ENCODE measurements at regions not wholly inside any gene's neighbourhood (a gene's known extent, or its start where the extent isn't known, plus 50 kb on each side); places are given as distances from the start of the nearest gene placed in this dataset.

DNA sequence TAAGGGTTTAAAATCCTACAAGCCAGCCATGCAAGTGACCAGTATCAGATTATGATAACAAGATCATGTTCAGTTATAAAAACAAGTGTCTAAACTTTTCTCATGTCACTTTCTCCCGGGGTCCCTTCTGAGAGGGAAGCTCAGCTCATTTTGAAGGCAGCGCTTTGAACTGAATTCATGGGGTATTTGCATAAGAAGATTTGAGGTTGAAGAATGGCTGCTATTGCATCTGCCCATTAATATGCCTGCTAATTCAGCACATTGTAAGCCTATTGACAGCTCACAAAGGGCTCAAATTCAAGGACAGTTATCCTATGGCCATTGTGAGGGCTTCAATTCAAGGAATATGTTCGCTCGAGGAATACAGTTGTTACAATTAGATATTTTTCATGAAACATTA, 290.2 kb upstream of the IRX3 start:
- no peak for DNase-seq (ENCODE audit: low read depth, low spot score)
- Mint-ChIP-seq H3K36me3 (ENCODE audit: low read depth) (no peaks in the 10 kb centered on the region), H3K27me3 (ENCODE audit: low read depth) (peaks cover 29% of the 10 kb centered on the region), H3K27ac (ENCODE audit: unreplicated experiment) (no peak overlapping the region), H3K4me1 (peaks cover 38% of the 10 kb centered on the region), H3K9me3 (no peaks in the 10 kb centered on the region), H3K4me3 (peak overlapping the region; percentile 79)
- TF ChIP-seq, protein P1, sequence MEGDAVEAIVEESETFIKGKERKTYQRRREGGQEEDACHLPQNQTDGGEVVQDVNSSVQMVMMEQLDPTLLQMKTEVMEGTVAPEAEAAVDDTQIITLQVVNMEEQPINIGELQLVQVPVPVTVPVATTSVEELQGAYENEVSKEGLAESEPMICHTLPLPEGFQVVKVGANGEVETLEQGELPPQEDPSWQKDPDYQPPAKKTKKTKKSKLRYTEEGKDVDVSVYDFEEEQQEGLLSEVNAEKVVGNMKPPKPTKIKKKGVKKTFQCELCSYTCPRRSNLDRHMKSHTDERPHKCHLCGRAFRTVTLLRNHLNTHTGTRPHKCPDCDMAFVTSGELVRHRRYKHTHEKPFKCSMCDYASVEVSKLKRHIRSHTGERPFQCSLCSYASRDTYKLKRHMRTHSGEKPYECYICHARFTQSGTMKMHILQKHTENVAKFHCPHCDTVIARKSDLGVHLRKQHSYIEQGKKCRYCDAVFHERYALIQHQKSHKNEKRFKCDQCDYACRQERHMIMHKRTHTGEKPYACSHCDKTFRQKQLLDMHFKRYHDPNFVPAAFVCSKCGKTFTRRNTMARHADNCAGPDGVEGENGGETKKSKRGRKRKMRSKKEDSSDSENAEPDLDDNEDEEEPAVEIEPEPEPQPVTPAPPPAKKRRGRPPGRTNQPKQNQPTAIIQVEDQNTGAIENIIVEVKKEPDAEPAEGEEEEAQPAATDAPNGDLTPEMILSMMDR (conservative IDR thresholded peaks at IDR 0.05) = no peak

DNA sequence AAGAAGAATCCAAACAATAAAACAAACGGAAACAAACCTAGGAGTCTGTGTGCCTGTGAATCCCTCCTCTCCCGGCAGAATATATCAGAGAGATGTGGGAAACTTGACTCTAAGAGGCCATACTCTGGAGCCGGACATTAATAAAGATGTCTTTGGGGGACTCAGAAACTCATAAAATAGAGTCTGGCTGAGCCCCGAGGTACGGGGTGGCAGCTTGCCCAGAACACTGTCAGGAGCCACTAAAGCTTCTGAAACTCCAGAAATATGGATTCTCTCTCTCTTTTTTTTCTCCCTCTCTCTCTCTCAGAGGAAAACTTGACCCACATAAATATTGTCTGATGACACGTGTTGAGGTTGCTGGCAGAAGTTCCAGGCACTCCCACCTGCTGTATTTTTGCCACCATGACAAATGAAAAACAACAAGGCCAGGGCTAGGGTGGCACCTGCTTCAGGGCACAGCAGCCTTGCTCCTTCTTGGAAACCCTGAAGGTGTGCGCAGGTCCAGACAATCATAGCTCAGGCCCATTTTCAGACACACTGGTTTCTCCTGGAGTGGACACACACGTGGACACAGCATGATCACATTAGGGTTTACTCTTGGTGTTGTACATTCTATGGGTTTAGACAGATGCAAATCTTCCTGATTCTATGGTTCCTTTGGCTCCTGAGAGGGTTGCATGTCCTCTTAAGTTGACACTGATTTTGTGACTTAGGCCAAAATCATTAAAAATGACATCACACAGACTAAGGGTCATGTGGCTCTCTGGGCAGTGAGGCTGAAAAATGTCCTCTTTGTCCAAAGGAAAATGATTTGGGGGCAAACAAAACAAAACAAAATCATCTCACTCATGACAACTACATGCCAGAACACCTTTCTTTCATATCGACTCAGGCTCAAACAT, 282.6 kb upstream of the IRX3 start:
- Mint-ChIP-seq H3K27me3 (ENCODE audit: low read depth) (no peaks in the 10 kb centered on the region), H3K36me3 (ENCODE audit: low read depth) (no peaks in the 10 kb centered on the region), H3K27ac (ENCODE audit: unreplicated experiment) (peak overlapping the region; percentile 8), H3K9me3 (no peaks in the 10 kb centered on the region), H3K4me3 (no peak overlapping the region), H3K4me1 (peaks cover 4% of the 10 kb centered on the region)
- no peak for DNase-seq (ENCODE audit: low read depth, low spot score)
- TF ChIP-seq, protein P1 (conservative IDR thresholded peaks at IDR 0.05) = no peak

DNA sequence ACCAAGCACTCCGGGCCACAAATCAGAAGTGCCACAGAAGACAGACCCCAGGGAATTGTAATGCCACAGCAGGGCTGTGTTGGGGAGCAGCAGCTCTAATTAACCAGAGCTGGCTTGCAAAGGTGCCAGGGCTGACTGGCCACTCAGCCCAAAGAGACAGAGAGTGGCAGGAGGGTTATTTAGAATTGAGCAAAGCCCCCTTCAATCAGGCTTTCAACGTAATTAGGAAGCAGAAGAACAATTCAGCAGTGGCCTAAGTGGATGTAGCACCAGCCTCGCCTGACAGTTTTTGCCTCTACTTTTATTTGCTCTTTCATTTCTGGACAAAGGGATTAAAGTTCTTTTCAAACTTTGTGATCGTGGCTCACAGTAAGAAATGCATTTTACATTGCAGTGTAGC, 278.3 kb upstream of the IRX3 start:
- DNase-seq (ENCODE audit: low read depth, low spot score) = no peak
- no peaks in the 10 kb centered on the region for H3K9me3 Mint-ChIP-seq
- H3K27me3 Mint-ChIP-seq (ENCODE audit: low read depth) = no peaks in the 10 kb centered on the region
- H3K36me3 Mint-ChIP-seq (ENCODE audit: low read depth) = no peaks in the 10 kb centered on the region
- peaks cover 4% of the 10 kb centered on the region for H3K4me1 Mint-ChIP-seq
- H3K27ac Mint-ChIP-seq (ENCODE audit: unreplicated experiment) = peak overlapping the region; percentile 64
- TF ChIP-seq, protein P1 (conservative IDR thresholded peaks at IDR 0.05) = no peak
- H3K4me3 Mint-ChIP-seq = no peak overlapping the region

DNA sequence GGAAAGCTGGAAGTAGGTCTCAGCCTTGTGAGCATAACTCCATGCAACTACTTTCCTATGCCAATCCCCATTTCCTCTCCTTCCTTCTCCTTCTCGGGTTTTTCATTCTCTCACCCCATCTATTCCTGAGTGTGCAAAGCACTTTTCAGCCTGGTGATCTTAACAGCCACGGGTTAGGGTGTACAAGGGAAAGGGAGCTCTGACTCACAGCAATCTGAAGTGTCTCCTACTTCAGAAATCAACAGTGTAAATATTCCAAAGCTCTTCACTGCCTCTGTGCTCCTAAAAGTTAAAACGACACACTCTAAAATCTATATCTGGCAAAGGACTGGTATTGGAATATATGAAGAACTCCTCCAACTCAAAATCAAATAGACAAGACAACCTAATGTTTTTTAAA, 268.0 kb upstream of the IRX3 start:
- H3K27me3 Mint-ChIP-seq (ENCODE audit: low read depth) = no peaks in the 10 kb centered on the region
- TF ChIP-seq, protein P1 (conservative IDR thresholded peaks at IDR 0.05) = no peak
- peaks cover 8% of the 10 kb centered on the region for H3K9me3 Mint-ChIP-seq
- H3K4me1 Mint-ChIP-seq = no peaks in the 10 kb centered on the region
- peaks cover 3% of the 10 kb centered on the region for H3K36me3 Mint-ChIP-seq (ENCODE audit: low read depth)
- H3K4me3 Mint-ChIP-seq = no peak overlapping the region
- no peak for DNase-seq (ENCODE audit: low read depth, low spot score)
- peak overlapping the region; percentile 37 for H3K27ac Mint-ChIP-seq (ENCODE audit: unreplicated experiment)

DNA sequence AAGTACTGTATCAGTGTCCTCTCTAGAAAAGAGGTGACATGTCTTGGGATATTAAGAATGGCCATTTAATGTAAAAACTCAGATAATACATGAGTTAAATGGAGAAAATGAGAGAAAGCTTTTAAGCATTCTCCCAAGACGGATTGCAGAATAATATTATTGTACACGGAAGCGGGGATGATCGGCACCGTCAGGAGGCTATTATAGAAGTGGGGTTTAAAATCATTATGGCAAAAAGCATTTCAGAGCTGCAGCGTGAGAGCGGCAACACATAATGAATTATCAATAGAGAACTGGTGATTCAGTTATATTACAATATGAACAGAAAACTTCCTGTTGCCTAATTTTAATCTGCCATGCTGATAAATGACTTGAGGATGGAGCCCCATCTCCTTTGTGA, 261.7 kb upstream of the IRX3 start:
- no peaks in the 10 kb centered on the region for H3K36me3 Mint-ChIP-seq (ENCODE audit: low read depth)

More for the DNA sequence above, 261.7 kb upstream of the IRX3 start:
- no peak for DNase-seq (ENCODE audit: low read depth, low spot score)
- TF ChIP-seq, protein P1 (conservative IDR thresholded peaks at IDR 0.05) = no peak
- H3K4me3 Mint-ChIP-seq = no peak overlapping the region
- H3K4me1 Mint-ChIP-seq = peaks cover 41% of the 10 kb centered on the region
- peaks cover 19% of the 10 kb centered on the region for H3K27me3 Mint-ChIP-seq (ENCODE audit: low read depth)
- H3K27ac Mint-ChIP-seq (ENCODE audit: unreplicated experiment) = no peak overlapping the region
- peaks cover 3% of the 10 kb centered on the region for H3K9me3 Mint-ChIP-seq

Measured in neural crest cell (in vitro differentiated cells).